Epithelial cell of prostate (primary cell): ENCODE measurements at regions not wholly inside any gene's neighbourhood (a gene's known extent, or its start where the extent isn't known, plus 50 kb on each side); places are given as distances from the start of the nearest gene placed in this dataset.
"Not testable (repeated sequence)": the region's sequence is repeated elsewhere in the genome, so short reads cannot be mapped to it uniquely, and the experiment has no call there.

Experiments
- DNase-seq: peaks from one replicate; pipeline ENCODE4 v3.0.0-alpha.2; 2011; ENCODE audit warnings: low read depth, low spot score
- H3K27ac ChIP-seq: fragments of 450-650 bp; 2 replicates; pipeline ENCODE4 v1.5.1; 2017; ENCODE audit warnings: mild to moderate bottlenecking

GRCh38 chr6:21767891-21768648 is 174.5 kb downstream of the SOX4 start:
- H3K27ac ChIP-seq: peak overlapping the region; percentile 9
- DNase-seq: no peak

GRCh38 chr6:21769405-21769861 is 175.9 kb downstream of the SOX4 start:
- peak overlapping the region; percentile 20 for H3K27ac ChIP-seq
- no peak for DNase-seq

GRCh38 chr6:21769968-21770367 is 176.4 kb downstream of the SOX4 start:
- no peak for DNase-seq

GRCh38 chr6:21771626-21772320 is 178.2 kb downstream of the SOX4 start:
- DNase-seq: no peak
- no peak overlapping the region for H3K27ac ChIP-seq

More at GRCh38 chr6:21769968-21770367, 176.4 kb downstream of the SOX4 start:
- peak overlapping the region; percentile 20 for H3K27ac ChIP-seq

GRCh38 chr6:21772477-21772876 is 178.9 kb downstream of the SOX4 start:
- DNase-seq: no peak
- H3K27ac ChIP-seq: no peak overlapping the region

GRCh38 chr6:21772884-21773575 is 179.5 kb downstream of the SOX4 start:
- no peak for DNase-seq
- H3K27ac ChIP-seq: no peak overlapping the region

- no peak for DNase-seq
- H3K27ac ChIP-seq: no peak overlapping the region
These were observed 180.0 kb downstream of the SOX4 start for GRCh38 chr6:21773576-21773968.

GRCh38 chr6:21777846-21778245 is 184.3 kb downstream of the SOX4 start:
- no peak for DNase-seq
- H3K27ac ChIP-seq: no peak overlapping the region

- no peak for DNase-seq
- no peak overlapping the region for H3K27ac ChIP-seq
These were observed 186.6 kb downstream of the SOX4 start for GRCh38 chr6:21780141-21780540.

GRCh38 chr6:21780679-21781078 is 187.1 kb downstream of the SOX4 start:
- no peak for DNase-seq
- no peak overlapping the region for H3K27ac ChIP-seq

GRCh38 chr6:21781128-21781527 is 187.6 kb downstream of the SOX4 start:
- H3K27ac ChIP-seq: no peak overlapping the region
- DNase-seq: no peak

- no peak for DNase-seq
- H3K27ac ChIP-seq: no peak overlapping the region
These were observed 191.6 kb downstream of the SOX4 start for GRCh38 chr6:21785164-21785563.

GRCh38 chr6:21791056-21791455 is 197.5 kb downstream of the SOX4 start:
- no peak overlapping the region for H3K27ac ChIP-seq
- no peak for DNase-seq

GRCh38 chr6:21791581-21791980 is 198.0 kb downstream of the SOX4 start:
- DNase-seq: no peak
- H3K27ac ChIP-seq: no peak overlapping the region

GRCh38 chr6:21792177-21792576 is 198.6 kb downstream of the SOX4 start:
- H3K27ac ChIP-seq: no peak overlapping the region
- DNase-seq: no peak

- DNase-seq, H3K27ac ChIP-seq: not testable (repeated sequence)
These were observed 203.4 kb downstream of the SOX4 start for GRCh38 chr6:21796979-21797378.

- no peak overlapping the region for H3K27ac ChIP-seq
- no peak for DNase-seq
These were observed 204.9 kb downstream of the SOX4 start for GRCh38 chr6:21798468-21798867.

- H3K27ac ChIP-seq: no peak overlapping the region
- DNase-seq: no peak
These were observed 206.8 kb downstream of the SOX4 start for GRCh38 chr6:21800330-21800729.

- H3K27ac ChIP-seq: no peak overlapping the region
- DNase-seq: no peak
These were observed 207.4 kb downstream of the SOX4 start for GRCh38 chr6:21800948-21801438.

GRCh38 chr6:21801446-21802174 is 208.1 kb downstream of the SOX4 start:
- no peak for DNase-seq
- no peak overlapping the region for H3K27ac ChIP-seq
